Astrocyte of the hippocampus (primary cell): ENCODE measurements at regions not wholly inside any gene's neighbourhood (a gene's known extent, or its start where the extent isn't known, plus 50 kb on each side); places are given as distances from the start of the nearest gene placed in this dataset.

ENCODE experiments used
- DNase-seq: peaks from one replicate; pipeline ENCODE4 v3.0.0; 2011; ENCODE audit warnings: low read depth, low spot score

DNA sequence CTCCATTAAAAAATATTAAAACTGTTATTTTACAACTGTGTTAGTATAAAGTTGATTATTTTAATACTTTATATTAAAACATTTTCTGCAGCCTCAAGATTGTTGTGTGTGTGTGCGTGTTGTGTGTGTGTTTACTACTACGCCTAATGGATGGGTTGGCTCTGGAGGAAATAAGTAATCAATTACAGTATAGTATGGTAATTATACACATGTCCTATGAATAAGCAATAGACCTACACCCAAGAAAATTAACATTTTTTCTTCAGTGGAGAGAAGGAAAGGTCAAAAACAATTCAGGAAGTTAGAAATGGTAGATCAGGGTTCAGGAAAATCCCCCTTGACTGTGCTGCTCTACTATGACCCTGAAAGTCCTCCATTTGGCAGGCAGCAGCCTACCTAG is 65.7 kb upstream of the DYRK2 start:
- DNase-seq: no peak

DNA sequence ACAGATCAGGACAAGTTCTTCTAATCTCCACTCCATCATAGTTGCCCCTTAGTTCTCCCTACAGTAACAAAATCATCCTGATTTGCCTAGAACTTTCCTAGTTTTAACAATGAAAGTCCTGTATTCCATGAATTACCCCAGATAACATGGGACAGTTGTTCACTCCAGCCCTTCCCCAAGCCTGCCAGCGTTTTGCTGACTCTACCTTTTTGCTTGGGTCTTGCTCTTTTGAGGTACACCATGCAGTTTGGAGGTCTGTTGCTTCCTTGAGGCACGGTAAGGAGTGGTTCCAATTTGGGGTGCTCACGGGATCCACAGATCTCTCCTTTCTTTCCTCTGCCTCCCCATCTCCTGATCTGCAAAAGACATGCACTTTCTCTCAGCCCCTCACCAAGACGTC is 61.6 kb upstream of the DYRK2 start:
- DNase-seq: no peak

DNA sequence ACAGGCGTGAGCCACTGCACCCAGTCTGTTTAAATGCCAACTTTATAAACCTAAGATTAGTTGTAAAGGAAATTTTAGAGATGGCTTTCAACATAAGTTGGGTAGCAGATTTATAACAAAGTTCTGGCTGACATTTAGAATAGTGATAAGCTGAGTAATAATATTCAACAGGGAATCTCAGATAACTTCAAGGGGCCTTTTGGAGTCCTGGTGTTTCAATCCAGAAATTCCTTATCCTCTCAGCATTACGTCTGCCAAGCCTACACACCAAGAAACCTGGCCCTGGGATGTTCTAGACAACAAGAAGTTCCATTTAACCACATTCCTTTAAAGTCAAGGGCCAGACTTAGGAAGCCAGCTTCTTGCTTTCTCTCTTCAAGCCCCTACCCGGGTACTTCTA is 59.5 kb upstream of the DYRK2 start:
- no peak for DNase-seq

DNA sequence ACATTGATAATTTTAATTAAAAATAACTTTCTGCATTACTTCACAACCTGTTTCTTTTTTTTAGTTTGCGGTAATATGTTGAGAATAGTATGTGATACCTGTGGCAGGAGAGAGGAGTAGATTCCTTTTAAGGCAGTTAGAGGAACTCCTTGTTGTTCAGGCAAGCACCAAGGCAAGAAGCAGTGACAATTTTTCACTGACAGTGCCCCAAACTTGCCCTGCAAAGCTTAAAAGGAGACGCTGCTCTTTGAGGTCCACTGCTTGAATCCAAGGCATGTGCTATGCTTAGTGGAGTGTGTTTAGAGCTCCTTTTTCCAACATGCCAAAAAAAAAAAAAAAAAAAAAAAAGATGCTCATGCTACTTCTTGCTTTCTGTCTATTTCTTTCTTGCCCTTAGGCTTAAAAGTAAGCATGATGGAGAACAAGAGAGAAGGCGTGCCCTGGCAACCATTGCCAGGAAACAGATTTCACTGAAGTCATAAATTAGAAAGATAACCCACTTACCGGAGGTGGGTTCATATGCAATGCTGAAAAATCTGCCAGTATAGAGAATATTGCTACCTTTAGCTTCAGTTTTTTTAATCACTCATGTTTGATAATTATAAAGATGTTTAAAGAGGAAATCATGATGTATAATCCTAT is 58.3 kb upstream of the DYRK2 start:
- DNase-seq: no peak

DNA sequence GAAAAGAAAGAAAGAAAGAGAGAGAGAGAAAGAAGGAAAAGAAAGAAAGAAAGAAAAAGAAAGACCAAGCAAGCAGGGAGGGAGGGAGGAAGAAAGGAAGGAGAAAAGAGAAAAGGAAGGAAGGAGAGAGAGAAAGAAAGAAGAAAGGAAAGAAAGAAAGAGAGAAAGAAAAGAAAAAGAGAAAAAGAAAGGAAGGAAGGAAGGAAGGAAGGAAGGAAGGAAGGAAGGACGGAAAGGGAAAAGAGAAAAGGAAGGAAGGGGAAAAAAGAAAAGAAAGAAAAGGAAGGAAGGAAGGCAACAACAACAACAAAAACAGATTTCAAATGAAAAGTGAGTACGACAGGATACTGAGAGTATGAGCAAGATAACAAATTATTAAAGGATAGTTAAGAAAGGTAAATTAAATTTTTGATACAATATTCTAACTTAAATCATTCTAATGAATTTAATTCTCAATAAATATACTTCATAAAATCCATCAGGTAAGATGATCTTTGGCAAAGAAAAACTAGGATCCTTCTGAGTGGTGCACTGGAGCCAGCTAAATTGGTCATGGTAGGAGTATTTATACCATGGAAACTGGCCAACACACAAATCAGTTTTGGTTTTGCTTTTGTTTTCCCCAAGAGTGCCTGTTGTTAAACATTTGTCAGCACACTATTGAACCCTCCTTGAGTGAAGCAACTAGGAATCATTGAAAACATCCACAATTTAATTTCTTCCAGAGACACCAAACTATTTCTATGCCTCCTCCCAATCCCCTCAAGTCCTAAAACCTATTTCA is 56.1 kb upstream of the DYRK2 start:
- DNase-seq: peak; percentile 60

DNA sequence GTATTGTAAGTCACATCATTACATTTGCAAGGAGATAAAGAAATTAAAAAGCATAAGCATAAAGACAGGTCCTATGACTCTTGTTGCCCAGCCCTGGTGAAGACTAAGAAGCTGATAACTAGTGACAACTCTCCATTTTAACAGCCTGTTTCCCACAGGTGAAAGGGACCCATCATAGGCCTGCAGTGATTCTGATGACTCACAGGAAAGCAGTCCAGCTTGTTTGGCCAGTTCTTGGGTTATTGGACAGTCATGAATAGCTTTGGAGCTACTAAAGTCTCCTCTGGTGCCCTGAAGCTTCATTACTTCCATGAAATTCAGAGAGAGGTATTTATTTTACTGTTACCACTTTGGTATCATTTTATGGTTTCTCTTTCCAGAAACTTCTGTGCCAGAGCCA is 55.5 kb upstream of the DYRK2 start:
- DNase-seq: peak; percentile 27

DNA sequence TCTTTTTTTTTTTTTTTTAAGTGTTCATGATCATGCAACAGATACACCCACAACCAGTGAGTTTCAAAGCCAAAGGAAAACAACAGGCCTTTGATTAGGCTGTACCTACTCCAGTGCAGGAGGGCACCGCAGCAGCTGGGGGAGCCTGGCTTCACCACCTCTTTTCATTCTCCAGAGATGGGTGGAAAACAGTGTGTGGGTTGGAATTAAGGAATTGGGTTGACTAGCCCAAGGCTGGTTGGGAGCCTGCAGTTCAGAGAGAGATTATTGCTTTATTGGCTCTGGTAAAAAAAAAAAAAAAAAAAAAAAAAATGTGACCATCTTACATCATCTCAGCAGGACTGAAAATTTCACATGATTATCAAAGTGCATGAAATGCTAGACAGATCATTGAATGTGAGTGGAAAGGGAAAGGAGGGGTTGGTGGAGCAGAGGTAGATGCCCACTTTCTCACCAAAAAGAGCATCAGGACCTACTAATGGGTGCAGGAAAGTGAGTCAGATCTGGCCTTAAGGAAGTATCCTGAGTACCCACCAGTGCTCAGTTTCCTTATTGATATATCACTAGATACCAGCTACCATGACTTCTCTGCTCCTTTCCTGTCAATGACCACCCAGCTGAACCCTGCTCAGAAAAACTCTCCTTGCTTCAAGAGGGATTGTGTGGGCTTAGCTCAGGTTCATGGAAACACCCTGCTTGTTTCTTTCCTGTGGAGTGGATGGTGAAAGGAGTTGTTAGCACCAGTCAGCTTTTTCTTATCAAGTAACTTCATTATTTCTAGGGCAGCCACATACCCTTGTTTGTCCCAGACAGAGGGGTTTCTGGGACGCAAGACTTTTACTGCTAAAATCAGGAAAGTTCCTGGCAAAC is 54.8 kb upstream of the DYRK2 start:
- DNase-seq: no peak

DNA sequence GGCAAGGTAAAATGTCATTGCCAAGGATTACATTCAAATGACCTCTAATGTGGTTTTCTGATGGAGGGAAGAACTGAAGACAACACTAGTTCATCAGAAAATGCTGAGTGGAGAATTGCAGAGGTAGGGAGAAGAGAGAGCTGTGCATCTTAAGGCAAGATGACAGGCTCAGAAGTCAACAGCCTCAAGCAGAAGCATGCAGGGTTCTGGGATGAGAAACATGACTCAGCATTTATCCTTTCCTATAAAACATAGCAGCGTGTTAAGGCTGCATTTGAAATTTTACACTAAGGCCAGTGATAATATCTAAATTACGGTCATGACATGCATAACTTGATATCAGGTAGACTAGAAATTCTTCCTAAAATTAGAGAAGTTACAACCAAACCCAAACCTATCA is 53.7 kb upstream of the DYRK2 start:
- no peak for DNase-seq

DNA sequence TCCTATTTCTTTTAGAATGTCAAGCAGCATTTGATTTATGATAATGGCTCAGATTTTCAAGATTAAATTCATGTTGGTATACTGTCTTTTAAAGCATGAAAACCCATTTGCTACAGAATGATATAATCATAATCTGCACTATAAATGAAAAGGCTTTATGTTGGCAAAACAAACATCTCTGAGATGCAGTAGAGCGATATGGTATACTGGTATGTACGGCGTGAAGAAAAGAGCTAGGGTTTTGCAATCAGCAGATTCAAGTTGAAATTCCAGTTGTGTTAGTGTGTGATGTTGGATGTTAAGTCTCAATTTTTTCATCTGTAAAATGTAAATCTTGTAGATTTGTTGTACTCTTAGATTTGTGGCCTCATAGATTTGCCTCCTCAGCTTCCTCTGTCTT is 53.2 kb upstream of the DYRK2 start:
- no peak for DNase-seq

DNA sequence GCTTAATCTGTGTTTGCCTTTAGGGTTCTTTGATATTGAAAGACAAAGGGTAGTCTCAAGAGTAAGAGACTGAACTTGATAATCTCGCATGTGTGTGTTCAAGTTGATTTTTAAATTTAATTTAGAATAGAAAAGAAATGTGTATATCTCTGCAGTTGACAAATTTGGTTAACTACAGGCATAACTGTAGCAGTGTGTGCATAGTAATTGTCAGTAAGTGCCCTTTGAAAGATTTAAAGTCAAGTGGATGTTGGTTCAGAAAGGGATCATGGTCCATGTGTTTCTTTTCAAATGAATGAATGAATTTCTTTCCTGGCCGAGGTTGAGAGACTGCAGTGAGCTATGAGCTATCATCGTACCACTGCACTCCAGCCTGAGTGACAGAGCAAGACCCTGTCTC is 49.9 kb upstream of the DYRK2 start:
- DNase-seq: no peak
